ENCODE measurements at regions not wholly inside any gene's neighbourhood (a gene's known extent, or its start where the extent isn't known, plus 50 kb on each side); places are given as distances from the start of the nearest gene placed in this dataset.

GRCh38 chr6:142637624-142638351 lies 307.2 kb downstream of the HIVEP2 start:
- ATAC-seq (no peak), DNase-seq (no peak)
- H3K27ac ChIP-seq = no peak overlapping the region
- intact Hi-C loops (cut with DNase I) = no loop called here
- H3K4me3 ChIP-seq = no peak overlapping the region
- no peaks in the 10 kb centered on the region for H3K27me3 ChIP-seq
- H3K36me3 ChIP-seq = no peaks in the 10 kb centered on the region
- no peaks in the 10 kb centered on the region for H3K9me3 ChIP-seq
- TF ChIP-seq, protein P1, sequence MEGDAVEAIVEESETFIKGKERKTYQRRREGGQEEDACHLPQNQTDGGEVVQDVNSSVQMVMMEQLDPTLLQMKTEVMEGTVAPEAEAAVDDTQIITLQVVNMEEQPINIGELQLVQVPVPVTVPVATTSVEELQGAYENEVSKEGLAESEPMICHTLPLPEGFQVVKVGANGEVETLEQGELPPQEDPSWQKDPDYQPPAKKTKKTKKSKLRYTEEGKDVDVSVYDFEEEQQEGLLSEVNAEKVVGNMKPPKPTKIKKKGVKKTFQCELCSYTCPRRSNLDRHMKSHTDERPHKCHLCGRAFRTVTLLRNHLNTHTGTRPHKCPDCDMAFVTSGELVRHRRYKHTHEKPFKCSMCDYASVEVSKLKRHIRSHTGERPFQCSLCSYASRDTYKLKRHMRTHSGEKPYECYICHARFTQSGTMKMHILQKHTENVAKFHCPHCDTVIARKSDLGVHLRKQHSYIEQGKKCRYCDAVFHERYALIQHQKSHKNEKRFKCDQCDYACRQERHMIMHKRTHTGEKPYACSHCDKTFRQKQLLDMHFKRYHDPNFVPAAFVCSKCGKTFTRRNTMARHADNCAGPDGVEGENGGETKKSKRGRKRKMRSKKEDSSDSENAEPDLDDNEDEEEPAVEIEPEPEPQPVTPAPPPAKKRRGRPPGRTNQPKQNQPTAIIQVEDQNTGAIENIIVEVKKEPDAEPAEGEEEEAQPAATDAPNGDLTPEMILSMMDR (IDR thresholded peaks at IDR 0.05) = no peak
- H3K4me1 ChIP-seq = no peaks in the 10 kb centered on the region

DNA sequence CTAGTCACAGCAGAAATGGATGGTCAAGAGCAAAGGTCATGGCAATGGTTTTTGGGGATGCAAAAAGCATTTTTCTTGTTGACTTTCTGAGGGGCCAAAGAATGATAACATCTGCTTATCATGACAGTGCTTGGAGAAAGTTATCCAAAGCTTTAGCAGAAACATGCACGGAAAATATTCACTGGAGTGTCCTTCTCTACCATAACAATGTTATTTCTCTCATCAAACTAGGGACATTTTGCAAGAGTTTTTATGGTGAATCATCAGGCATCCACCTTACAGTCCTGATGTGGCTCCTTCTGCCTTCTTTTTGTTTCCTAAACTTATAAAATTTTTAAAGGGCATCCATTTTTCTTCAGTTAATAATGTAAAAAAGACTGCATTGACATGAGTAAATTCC lies 302.3 kb downstream of the HIVEP2 start:
- no peaks in the 10 kb centered on the region for H3K36me3 ChIP-seq
- no peaks in the 10 kb centered on the region for H3K4me1 ChIP-seq
- H3K27ac ChIP-seq = no peak overlapping the region
- intact Hi-C loops (cut with DNase I) = no loop called here
- no peaks in the 10 kb centered on the region for H3K9me3 ChIP-seq
- H3K27me3 ChIP-seq = no peaks in the 10 kb centered on the region
- TF ChIP-seq, protein P1 (IDR thresholded peaks at IDR 0.05) = no peak
- no peak for DNase-seq
- no peak for ATAC-seq
- no peak overlapping the region for H3K4me3 ChIP-seq

GRCh38 chr6:142644866-142645265 lies 300.1 kb downstream of the HIVEP2 start:
- no peak for DNase-seq
- Histone ChIP-seq H3K9me3 (no peaks in the 10 kb centered on the region), H3K36me3 (no peaks in the 10 kb centered on the region), H3K27ac (no peak overlapping the region), H3K27me3 (peaks cover 5% of the 10 kb centered on the region), H3K4me3 (no peak overlapping the region), H3K4me1 (no peaks in the 10 kb centered on the region)
- TF ChIP-seq, protein P1 (IDR thresholded peaks at IDR 0.05) = no peak
- ATAC-seq = no peak
- intact Hi-C loops (cut with DNase I) = no loop called here

DNA sequence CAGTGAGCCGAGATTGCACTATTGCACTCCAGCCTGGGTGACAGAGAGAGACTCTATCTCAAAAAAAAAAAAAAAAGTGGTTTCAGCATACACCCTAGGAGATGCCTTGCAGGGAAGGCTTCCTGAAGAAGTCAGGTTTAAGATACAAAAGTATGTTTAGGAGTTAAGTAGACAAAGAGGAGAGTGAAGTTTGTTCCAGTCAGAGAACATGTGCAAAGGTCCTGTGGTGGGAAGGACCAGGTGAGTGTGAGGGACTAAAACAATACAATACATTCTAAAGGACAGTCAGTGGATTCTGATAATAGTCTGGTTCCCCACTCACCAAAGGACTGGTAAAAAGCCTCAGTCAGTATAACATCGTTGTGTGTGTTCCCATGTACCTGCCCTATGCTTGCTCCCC lies 299.3 kb downstream of the HIVEP2 start:
- Histone ChIP-seq H3K36me3 (no peaks in the 10 kb centered on the region), H3K4me1 (no peaks in the 10 kb centered on the region), H3K27ac (no peak overlapping the region), H3K9me3 (no peaks in the 10 kb centered on the region), H3K4me3 (no peak overlapping the region), H3K27me3 (peaks cover 5% of the 10 kb centered on the region)
- ATAC-seq (no peak), DNase-seq (no peak)
- TF ChIP-seq, protein P1 (IDR thresholded peaks at IDR 0.05) = no peak
- intact Hi-C loops (cut with DNase I) = no loop called here

- DNase-seq = no peak
- TF ChIP-seq, protein P1 (IDR thresholded peaks at IDR 0.05) = no peak
These were observed 297.4 kb downstream of the HIVEP2 start for GRCh38 chr6:142647449-142648035.

More at GRCh38 chr6:142647449-142648035, 297.4 kb downstream of the HIVEP2 start:
- Histone ChIP-seq H3K4me1 (no peaks in the 10 kb centered on the region), H3K27me3 (peaks cover 5% of the 10 kb centered on the region), H3K9me3 (no peaks in the 10 kb centered on the region), H3K36me3 (no peaks in the 10 kb centered on the region), H3K27ac (no peak overlapping the region), H3K4me3 (no peak overlapping the region)
- intact Hi-C loops (cut with DNase I) = no loop called here
- ATAC-seq = no peak

All from upper lobe of right lung (tissue), 1 donor.